HS-5 (cell line): ENCODE measurements at regions not wholly inside any gene's neighbourhood (a gene's known extent, or its start where the extent isn't known, plus 50 kb on each side); places are given as distances from the start of the nearest gene placed in this dataset.
"Not testable (repeated sequence)": the region's sequence is repeated elsewhere in the genome, so short reads cannot be mapped to it uniquely, and the experiment has no call there.

Source experiments
- DNase-seq: peaks from one replicate; pipeline ENCODE4 v3.0.0-alpha.2; 2012; ENCODE audit warnings: low read depth

DNA sequence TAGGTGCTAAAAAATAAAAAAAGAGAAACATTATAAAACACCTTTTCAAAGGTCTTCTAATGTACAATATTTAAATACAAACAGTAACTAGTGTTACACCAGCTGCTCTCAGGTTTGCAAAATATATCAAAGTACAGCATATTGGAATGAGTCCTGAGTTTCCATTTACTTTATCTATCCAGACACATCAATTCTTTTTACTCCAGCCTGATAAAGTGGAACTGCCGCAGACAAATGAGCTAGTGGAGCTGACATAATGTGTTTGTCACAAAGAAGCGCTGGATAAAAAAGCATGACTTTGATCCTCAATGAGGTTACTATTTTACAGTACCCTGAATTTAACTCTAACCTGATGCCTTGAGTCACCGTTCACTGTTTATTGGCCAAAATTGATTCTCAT lies 1243.1 kb downstream of the GATA3 start:
- DNase-seq = no peak

DNA sequence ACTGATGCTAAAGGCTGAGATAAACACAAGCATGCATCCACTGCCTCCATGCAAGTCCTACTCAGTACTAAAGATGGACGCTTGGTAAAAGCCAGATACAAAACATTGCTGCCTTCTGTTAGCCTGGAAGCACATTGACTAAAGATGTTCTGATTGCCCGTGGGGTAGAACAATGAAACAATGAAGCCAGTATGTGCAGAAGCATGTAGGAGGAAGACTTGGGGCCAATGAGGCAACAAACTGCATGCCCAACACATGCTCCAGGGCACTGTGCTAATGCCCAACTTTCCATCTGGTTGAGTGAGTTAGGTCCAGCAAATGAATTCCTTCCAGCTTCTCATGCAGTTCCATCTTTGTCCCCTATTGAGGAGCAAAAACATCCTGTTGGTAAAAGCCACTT lies 1245.5 kb downstream of the GATA3 start:
- DNase-seq = no peak

DNA sequence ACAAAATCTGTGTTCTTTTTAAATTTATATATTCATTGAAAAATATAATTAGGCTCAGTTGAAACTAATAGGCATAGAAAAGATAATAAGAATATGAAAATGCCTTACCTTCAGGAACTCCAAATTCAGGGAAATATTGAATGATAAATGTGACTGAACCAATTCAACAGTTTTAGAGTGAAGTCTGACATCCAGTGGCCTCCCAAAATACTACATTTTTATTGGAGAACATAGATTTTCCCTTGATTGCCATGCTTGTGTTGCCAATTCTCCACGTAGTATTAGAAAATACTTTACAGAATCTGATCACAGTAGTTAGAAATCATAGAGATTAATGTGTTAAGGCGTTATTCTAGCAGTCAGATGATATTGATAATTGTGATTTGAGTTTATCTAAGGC lies 1246.7 kb downstream of the GATA3 start:
- no peak for DNase-seq

DNA sequence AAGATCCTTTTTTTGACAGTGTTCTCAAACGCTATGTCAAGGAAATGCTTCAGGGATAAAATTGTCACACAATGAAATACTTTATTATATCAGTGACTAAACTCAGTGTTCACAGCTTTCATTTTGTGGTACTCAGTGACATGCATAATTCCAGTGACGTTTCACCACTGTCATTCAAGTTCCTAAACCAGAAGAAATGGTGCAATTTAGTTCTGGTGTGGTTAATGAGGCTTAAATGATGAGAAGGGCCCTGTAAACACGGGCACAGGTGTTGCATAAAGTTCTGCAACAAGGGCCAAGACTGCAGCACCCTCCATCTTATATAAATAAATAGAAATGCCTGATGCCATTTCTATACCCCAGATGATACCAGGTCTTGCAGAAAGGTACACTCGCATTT lies 1247.1 kb downstream of the GATA3 start:
- DNase-seq = no peak

DNA sequence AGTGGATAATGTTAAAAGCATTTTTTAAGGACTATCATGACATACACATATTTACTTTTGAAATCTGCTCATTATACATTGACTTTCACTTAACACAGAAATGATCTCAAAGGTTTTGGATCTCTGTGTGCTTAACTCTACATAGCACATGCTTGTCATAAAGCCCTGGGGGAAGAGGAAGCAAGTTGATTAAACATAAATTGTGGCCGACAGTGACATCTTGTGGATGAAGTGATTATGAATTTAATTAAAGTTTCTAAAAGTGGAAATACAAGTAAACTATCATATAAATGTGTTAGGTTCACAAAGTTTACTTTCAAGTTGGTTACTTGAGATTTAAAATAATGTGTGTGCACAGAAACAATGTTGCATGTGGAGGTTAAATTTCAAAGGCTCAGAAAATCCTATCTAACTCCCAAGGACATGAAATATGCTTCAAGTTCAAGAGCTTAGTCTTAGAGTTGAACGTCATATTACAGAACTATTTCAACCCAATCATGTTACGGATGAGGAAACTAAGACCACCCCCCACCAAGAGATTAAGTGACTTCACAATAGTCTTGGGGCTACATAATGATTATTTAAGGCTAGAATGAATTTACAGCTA lies 1247.8 kb downstream of the GATA3 start:
- DNase-seq = peak; percentile 9

DNA sequence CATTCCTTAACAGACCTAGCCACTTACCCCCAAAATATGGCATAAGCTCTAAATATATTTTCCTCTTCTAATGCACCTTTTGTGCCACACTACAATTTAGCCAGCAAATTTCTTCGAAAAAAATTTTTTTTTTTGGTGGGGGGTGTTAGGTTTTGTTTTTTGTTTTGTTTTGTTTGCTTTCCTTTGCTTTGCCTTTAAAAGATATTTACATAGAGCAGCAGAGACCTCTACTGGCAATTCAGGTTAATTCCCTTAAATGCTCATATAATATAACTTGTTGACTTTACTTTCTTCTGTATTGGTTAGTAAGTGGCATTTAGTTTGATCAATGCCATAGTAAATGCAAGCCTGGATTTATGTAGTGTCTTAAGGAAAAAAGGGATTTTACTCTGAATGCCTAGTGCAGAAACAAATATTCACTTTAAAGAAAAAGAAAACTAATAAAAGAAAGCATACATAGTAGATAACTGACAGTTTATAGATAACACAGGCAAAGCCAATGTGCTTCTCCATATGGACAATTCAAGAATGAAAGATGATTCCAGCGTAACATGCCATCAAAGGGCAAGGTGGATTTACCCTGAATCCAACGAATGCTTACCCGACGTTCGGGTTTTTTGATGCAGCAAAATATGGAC lies 1250.6 kb downstream of the GATA3 start:
- DNase-seq = no peak

DNA sequence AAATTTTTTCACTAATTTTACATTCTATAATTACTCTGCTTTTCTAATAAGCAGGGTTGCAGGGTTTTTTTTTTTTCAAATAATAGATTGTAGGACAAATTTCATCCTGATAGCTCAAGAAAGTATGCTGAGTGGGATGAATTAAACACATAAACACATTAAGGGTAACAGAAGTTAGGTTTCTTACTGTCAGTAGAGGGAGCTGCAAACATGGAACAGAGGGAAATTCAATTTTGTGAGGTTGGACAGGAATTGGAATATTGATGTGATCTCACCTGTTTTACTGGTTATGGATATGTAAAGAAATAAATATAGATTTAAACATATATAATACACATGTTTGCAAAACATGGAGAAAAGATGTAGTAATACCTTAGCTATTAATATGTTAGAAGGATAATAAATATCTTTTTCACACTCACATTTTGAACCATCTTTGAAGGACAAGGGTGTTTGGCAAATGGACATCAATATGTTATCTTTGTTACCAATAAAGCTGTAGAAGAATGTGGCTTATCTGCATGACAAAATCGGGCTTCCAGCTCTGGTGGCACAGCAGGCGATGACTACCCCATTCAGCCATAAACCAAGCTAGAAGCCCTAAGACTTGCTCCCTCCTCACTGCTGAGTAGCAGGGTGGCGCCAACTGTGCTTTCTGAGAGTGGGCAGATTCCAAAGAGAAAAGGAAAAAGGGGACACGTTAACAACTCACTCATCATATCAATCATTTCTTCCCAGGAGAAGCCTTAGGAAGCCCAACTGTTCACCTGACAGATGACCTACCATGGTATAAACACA lies 1257.4 kb downstream of the GATA3 start:
- DNase-seq = no peak

DNA sequence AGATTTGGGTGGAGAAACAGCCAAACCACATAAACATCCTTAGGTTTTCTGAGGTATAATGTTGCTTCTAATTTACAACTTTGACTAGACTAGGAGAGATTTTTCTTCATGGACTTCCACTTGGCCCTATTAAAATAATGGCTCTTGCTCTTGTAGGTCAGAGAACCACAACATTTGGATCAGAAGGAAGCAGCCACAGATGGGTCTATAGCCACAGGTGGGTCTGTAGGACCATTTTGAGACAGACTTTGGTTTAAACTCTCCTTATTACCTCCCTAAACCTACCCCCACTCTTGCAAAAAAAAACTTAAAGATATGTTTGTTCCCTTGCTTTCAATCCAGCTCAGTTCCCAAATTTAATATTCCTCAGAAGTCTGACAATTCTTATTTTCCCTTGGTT lies 1260.8 kb downstream of the GATA3 start:
- DNase-seq = no peak

DNA sequence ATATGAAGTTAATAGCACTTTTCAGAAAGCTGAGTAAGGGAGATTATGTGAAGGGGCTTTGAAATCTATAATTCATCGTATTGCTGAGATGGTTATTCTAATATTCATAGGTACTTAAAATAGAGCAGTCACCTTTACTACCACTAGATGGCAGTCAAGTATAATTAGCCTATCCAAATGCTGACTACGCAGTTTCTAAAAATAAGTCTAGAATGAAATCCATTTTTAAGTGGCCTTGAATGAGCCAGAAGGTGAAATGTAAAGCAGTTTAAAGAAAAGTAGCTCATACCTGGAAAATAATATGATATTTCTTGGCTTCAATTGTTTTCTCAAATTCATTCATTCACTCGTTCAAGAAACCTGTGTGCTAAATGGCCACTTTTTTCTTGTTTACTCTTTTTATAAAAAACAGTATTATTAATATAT lies 1277.1 kb downstream of the GATA3 start:
- peak; percentile 3 for DNase-seq

DNA sequence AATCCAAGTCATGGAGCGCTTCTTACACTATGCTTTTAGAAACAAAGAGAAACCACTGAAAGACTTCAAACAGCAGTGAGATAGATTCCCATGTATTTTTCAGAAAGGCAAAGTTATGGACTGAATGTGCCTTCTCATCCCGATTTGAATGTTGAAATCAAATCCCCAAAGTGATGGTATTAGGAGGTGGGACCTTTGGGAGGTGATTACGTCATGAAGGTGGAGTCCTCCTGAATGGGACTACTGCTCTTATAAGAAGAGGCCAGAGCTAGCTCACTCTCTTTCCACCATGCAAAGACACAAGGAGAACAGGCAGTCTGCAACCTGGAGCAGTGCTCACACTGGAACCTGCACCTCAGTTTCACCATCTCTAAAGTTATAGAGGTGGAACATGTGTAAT lies 1279.8 kb downstream of the GATA3 start:
- DNase-seq = no peak

DNA sequence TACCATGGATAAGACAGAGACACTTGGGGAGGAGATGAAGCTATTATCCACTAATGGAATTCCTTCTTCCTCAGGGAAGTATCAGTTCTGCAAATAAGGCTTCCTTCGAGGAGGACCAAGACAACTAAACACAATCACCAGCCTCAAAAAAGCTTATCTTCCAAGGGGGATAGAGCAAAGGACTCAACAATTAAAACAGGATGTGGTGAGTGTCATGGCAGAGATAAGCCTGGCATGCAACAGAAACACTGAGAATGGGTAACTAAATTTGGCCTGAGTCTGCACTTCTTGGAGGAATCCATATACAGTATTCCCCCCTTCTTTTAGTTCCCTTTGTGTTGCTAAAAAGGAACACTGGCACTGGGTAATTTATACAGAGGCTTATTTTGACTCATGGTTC lies 1285.2 kb downstream of the GATA3 start:
- no peak for DNase-seq

DNA sequence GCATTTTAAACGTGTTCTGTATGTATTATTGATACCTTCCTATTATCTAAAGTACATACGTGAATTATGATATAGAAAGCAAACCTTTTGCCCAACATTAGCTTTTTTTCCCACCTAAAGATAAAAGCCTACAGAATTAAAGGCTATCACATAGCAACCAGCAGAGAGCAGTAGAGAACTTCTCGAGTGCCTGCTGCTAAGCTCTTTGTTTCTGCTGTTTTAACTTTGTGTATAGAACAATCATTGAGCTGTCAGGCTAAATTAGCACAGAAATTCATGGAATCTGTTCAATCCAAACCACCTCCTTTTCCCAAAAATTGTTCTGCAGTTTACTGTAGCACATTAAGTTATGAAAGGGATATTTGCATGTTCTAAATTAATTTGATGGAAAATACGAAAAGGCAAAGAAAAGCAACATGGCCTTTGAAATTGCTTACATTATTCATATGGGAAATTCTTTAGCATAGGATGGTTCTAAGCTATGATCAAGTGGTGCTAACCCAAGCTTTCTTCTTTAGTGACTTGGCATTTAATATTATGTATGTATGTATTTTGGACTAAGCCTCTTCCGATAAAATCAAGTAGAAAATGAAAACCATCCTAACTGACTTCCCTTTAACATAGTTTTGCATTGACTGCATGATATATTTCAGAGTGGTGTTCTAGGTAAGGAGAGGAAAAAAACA lies 1288.5 kb downstream of the GATA3 start:
- DNase-seq = no peak

DNA sequence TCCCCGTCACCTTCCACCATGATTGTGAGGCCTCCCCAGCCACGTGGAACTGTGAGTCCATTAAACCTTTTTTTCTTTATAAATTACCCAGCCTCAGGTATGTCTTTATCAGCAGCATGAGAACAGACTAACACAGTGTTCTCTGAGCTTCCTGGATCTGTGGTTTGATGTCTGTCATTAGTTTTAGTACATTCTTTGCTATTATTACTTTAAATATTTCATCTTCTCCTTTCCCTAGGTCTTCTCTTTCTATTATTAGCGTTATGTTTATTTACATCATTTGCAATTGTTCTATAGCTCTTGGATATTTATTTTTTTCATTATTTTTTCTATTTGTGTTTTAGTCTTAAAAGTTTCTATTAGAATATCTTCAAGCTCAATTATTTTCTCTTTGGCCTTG lies 1293.4 kb downstream of the GATA3 start:
- not testable (repeated sequence) for DNase-seq

DNA sequence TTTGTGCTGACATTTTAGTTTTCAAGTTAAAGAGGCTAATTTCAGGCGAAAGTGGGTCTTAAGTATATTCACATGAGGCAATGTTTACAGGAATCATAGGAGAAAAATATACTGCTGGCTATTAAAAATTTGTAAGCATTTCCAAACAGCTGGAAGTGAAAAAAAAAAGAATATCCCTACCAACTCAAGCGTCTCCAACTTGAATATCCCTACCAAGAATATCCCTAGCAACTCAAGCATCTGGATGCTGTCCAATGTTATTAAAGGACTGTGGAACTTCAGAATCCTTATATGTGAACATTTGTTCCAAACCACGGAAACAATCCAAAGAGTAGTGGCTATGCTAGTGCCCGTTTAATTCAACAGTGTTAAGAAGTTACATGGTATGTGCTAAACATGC lies 1303.0 kb downstream of the GATA3 start:
- no peak for DNase-seq

DNA sequence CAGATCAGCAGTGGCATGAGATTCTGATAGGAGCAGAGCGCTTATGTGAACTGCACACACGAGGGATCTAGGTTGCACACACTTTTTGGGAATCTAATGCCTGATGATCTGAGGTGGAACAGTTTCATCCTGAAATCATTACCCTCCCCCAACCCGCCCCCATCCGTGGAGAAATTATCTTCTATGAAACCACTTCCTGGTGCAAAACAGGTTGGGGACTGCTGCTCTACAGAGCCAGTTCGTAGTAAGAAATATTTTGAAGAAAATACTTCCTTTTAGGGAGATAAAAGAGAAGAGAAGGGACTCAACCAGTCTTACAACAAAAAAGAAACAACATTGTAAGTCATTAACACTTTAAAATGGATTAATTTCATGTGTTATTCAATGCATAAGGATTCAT lies 1308.2 kb downstream of the GATA3 start:
- DNase-seq = no peak

DNA sequence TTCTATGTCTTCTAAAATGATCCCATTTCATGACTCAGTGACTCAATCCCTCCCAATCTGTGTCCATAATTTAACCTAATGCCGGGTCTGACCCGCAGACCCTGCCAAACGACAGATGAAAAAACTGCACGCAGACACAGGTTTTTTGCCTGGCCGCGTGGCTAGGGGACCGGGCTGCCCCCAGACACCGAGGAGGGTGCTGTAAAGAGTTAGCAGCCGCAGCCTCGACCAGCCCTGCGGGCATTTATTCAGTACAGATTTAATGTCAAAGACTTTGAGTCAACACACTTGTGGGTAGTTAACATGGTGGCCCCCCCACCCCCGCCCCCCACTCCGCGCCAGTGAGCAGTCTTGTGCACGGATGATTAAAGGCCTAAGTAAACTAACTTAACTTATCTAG lies 1324.7 kb downstream of the GATA3 start:
- no peak for DNase-seq

DNA sequence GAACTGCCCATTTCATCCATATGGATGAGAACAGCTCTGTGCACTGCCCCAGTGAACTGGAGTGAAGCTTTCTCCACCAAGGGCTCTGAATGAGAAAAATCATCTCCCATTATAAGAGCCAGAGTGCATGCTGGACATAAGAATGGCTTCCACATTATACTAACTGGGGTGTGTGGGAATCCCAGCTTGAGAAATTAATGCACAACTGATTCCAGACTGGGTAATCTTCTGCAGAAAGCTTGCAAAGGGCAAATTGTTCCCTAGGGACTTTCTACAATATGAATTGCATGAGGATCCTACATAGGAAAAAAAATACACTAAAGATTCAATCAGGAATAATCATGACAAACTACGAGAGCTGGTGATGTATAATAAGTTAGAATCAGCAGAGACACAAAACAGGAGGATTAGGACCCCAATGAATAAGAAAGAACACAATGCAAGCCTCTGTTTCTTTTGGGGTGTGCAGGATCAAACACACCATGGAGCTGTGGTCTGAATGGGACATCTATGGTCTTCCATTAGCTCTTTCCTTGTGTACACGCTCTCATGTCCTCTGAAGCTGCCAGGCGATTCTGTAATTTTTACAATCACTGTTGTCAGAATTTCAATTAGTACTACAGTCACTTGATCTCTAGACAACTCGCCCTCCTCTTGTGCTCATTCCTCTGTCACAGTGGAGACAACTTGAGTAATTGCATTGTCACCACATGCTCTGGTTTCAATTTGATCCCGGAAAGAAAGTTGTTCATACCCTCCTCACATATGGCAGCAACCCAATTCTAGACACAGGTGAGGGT lies 1327.4 kb downstream of the GATA3 start:
- no peak for DNase-seq

DNA sequence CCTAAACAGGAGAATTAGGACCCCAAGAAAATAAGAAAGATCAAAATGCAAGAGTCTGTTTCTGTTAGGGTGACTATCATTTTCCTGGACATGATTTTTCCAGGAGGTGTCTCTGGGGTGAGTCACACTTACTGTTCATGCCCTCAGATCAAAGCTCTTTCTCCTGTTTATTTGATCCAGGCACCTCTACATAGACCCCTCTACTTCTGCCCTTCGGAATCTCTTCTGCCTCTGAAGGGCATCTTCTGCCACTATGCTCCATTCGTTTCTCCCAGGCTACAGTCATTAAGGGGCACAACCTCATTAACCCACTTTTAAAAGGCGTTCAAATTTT lies 1328.0 kb downstream of the GATA3 start:
- DNase-seq = no peak

DNA sequence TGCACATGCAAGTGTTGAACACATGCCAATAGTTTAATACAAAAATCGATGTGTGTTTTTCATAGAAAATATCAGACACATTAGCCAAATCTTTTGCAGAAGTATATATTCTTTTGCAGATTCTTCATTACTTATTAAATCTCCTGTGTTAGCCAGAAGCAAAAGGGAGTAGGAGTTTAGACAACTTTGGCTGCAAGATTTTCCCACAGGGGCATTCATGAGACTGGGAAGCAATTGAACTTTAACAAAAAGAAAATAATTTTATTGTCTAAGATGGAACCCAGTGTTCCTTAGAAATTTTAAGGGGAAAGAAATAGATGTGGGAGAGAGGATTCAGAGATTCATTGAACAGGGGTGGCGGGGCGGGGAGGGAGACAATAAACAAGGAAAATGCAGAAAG lies 1336.0 kb downstream of the GATA3 start:
- no peak for DNase-seq

DNA sequence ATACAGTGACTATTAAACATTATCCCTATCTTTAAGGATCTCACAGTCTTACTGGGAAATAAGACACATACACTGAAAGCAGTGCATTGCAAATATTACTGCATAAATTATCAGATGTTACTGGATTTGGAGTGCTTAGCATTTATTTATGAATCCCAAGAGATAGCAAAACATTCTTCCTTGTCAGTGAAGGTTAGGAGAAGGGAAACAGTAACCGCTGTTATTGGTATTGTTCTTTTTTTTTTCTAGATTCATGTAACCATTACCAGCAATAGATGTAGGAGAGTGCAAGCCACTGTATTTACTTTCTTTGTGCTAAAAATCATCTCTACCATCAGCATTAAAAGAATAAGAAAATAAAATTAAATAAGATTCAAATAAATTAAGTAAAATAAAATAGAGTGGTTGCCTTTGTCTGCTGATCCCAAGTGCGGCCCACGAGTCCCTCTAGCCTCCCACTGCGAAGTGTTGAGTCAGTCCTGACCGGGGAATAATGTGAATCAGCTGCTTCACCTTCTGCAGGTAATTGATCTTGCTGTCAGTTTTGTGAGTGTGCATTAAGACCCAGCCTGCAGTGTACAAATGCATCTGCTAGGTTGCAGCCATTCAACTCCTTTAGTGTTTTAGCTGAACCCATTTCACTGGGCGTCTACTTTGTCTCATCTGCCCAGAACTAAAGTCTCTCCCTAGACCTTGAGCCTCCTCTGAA lies 1344.9 kb downstream of the GATA3 start:
- no peak for DNase-seq

DNA sequence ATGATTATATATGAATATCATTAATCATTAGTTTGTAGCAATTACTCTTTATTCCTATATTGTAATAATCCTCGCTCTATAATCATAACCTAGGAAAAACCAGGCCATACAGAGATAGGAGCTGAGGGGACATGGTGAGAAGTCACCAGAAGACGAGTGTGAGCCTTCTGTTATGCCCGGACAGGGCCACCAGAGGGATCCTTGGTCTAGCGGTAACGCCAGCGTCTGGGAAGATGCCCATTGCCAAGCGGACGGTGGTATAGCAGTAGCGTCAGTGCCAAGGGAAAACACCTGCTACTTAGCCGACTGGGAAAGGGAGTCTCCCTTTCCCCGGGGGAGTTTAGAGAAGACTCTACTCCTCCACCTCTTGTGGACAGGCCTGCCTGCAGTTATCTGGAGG lies 1347.6 kb downstream of the GATA3 start:
- DNase-seq = not testable (repeated sequence)
